ENCODE measurements at regions not wholly inside any gene's neighbourhood (a gene's known extent, or its start where the extent isn't known, plus 50 kb on each side); places are given as distances from the start of the nearest gene placed in this dataset.

DNA sequence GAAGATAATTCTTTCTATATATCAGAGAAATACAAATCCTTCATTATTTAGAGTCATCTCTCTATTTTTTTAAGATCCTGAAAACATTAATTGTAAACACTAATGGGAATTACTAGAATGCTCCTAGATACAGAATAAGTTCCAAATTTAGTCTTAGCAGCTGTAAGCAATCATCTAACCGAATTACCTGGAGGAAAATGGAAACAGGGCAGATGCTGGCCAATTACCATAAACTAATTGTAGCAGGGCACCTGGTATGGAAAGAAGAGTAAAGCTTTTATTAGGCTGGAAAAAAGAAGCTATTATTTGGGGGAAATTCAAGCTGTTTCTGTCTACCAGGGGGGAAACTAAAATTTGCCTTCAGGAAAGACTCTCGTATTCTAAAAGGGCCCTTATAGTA, 257.5 kb downstream of the MMUT start:
- no peaks in the 10 kb centered on the region for H3K9me1 ChIP-seq (ENCODE audit: control insufficient read depth, extremely low read depth, insufficient read depth, low read length)
- no peak overlapping the region for H2AFZ ChIP-seq (ENCODE audit: control insufficient read depth, low read length)
- H3K9ac ChIP-seq (ENCODE audit: control insufficient read depth, extremely low read depth, insufficient read depth, low read length), result no peak overlapping the region
- TF ChIP-seq EZH2 (IDR thresholded peaks at IDR 0.05; ENCODE audit: low read length) (no peak), CTCF (optimal IDR thresholded peaks at IDR 0.05 in 1 of 3, IDR thresholded peaks at IDR 0.05 in 1 of 3, conservative IDR thresholded peaks at IDR 0.05 in 1 of 3; ENCODE audit: extremely low read depth in 1 of 3, insufficient read depth in 2 of 3, low read length in 3 of 3) (no peak)
- dilution Hi-C loops (cut with MboI; ENCODE audit: extremely low pct_ligation_motif_present, low sequenced_read_pairs), result no loop called here
- no peak overlapping the region for H3K27ac ChIP-seq (ENCODE audit: control insufficient read depth, insufficient read depth, low read length)
- H3K4me2 ChIP-seq (ENCODE audit: control insufficient read depth, extremely low read depth, insufficient read depth, low read depth, low read length), result no peak overlapping the region
- no peaks in the 10 kb centered on the region for H3K27me3 ChIP-seq (ENCODE audit: control insufficient read depth, extremely low read depth, insufficient read depth, low read length)
- no peaks in the 10 kb centered on the region for H3K79me2 ChIP-seq (ENCODE audit: control insufficient read depth, insufficient read depth, low read length)
- H4K20me1 ChIP-seq (ENCODE audit: control insufficient read depth, extremely low read depth, insufficient read depth, low read length), result no peaks in the 10 kb centered on the region
- no peaks in the 10 kb centered on the region for H3K36me3 ChIP-seq (ENCODE audit: control insufficient read depth in 2 of 2, extremely low read depth in 1 of 2, insufficient read depth in 2 of 2, low read length in 2 of 2)
- FAIRE-seq (no peak), DNase-seq (ENCODE audit: low read depth, low spot score) (no peak)
- no peak overlapping the region for H3K4me3 ChIP-seq (ENCODE audit: control insufficient read depth in 2 of 3, extremely low read depth in 1 of 3, insufficient read depth in 2 of 3, low read depth in 1 of 3, low read length in 3 of 3)
- H3K4me1 ChIP-seq (ENCODE audit: control insufficient read depth, extremely low read depth, insufficient read depth, low read length), result no peaks in the 10 kb centered on the region
- H3K9me3 ChIP-seq (ENCODE audit: control insufficient read depth, low read depth, low read length), result no peaks in the 10 kb centered on the region

DNA sequence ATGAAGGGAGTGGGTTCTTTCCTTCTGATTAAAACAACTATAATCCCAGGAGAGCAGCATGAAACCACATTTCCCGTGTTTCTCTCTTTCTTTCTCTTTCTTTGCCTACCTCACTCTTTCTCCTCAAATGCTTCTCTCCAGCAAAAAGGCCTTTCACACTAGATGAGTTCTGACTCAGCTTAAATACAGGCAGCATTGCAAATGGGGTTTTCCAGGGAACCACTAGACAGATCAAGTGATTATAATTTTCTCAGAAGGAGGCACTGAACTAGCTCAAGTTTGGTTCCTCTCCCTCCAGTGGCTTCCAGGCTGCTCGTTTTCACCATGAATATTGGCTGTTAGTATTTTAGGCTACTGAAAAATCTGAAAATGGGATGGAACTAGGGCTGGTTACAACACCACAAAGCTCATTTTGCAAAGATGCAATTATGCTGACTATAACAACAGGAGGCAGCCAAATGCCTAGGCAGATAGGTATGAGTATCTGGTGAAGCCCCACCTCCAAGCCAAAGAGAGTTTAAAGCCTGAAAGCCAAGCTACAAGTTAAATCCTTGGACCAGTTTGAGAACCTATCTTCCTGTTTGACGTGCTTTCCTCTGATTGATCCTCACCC, 260.0 kb downstream of the MMUT start:
- Histone ChIP-seq H2AFZ (ENCODE audit: control insufficient read depth, low read length) (no peak overlapping the region), H3K4me2 (ENCODE audit: control insufficient read depth, extremely low read depth, insufficient read depth, low read depth, low read length) (no peak overlapping the region), H3K79me2 (ENCODE audit: control insufficient read depth, insufficient read depth, low read length) (no peaks in the 10 kb centered on the region), H4K20me1 (ENCODE audit: control insufficient read depth, extremely low read depth, insufficient read depth, low read length) (no peaks in the 10 kb centered on the region), H3K36me3 (ENCODE audit: control insufficient read depth in 2 of 2, extremely low read depth in 1 of 2, insufficient read depth in 2 of 2, low read length in 2 of 2) (no peaks in the 10 kb centered on the region), H3K4me3 (ENCODE audit: control insufficient read depth in 2 of 3, extremely low read depth in 1 of 3, insufficient read depth in 2 of 3, low read depth in 1 of 3, low read length in 3 of 3) (no peak overlapping the region), H3K4me1 (ENCODE audit: control insufficient read depth, extremely low read depth, insufficient read depth, low read length) (no peaks in the 10 kb centered on the region), H3K27me3 (ENCODE audit: control insufficient read depth, extremely low read depth, insufficient read depth, low read length) (no peaks in the 10 kb centered on the region), H3K9me1 (ENCODE audit: control insufficient read depth, extremely low read depth, insufficient read depth, low read length) (no peaks in the 10 kb centered on the region), H3K27ac (ENCODE audit: control insufficient read depth, insufficient read depth, low read length) (no peak overlapping the region), H3K9me3 (ENCODE audit: control insufficient read depth, low read depth, low read length) (no peaks in the 10 kb centered on the region), H3K9ac (ENCODE audit: control insufficient read depth, extremely low read depth, insufficient read depth, low read length) (no peak overlapping the region)
- DNase-seq (ENCODE audit: low read depth, low spot score) (no peak), FAIRE-seq (no peak)
- peak in 1 of 3 experiments; percentile 4 for TF ChIP-seq CTCF (optimal IDR thresholded peaks at IDR 0.05 in 1 of 3, IDR thresholded peaks at IDR 0.05 in 1 of 3, conservative IDR thresholded peaks at IDR 0.05 in 1 of 3; ENCODE audit: extremely low read depth in 1 of 3, insufficient read depth in 2 of 3, low read length in 3 of 3)
- no peak for TF ChIP-seq EZH2 (IDR thresholded peaks at IDR 0.05; ENCODE audit: low read length)
- dilution Hi-C loops (cut with MboI; ENCODE audit: extremely low pct_ligation_motif_present, low sequenced_read_pairs), result no loop called here

All from keratinocyte (primary cell).